ENCODE measurements at regions not wholly inside any gene's neighbourhood (a gene's known extent, or its start where the extent isn't known, plus 50 kb on each side); places are given as distances from the start of the nearest gene placed in this dataset.

- TF ChIP-seq, protein P1, sequence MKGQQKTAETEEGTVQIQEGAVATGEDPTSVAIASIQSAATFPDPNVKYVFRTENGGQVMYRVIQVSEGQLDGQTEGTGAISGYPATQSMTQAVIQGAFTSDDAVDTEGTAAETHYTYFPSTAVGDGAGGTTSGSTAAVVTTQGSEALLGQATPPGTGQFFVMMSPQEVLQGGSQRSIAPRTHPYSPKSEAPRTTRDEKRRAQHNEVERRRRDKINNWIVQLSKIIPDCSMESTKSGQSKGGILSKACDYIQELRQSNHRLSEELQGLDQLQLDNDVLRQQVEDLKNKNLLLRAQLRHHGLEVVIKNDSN (IDR thresholded peaks at IDR 0.05), result no peak
- TF ChIP-seq REST (IDR thresholded peaks at IDR 0.05; ENCODE audit: low read depth), result no peak
- TF ChIP-seq TAF1 (IDR thresholded peaks at IDR 0.05; ENCODE audit: low read depth), result no peak
- TF ChIP-seq, protein P2, sequence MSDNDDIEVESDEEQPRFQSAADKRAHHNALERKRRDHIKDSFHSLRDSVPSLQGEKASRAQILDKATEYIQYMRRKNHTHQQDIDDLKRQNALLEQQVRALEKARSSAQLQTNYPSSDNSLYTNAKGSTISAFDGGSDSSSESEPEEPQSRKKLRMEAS (IDR thresholded peaks at IDR 0.05), result no peak
- no peak for TF ChIP-seq CEBPB (IDR thresholded peaks at IDR 0.05)
- no peak for TF ChIP-seq ZBTB7A (IDR thresholded peaks at IDR 0.05; ENCODE audit: low read depth)
- TF ChIP-seq CREB1 (IDR thresholded peaks at IDR 0.05; ENCODE audit: low read depth), result no peak
- TF ChIP-seq TEAD4 (IDR thresholded peaks at IDR 0.05), result no peak
- TF ChIP-seq EP300 (IDR thresholded peaks at IDR 0.05; ENCODE audit: borderline replicate concordance), result no peak
These were observed 880.8 kb downstream of the FAM181B start for GRCh38 chr11:81852896-81853295.

Data from Ishikawa (cell line).